DND-41 (cell line): ENCODE measurements at regions not wholly inside any gene's neighbourhood (a gene's known extent, or its start where the extent isn't known, plus 50 kb on each side); places are given as distances from the start of the nearest gene placed in this dataset.

Source experiments
- CTCF ChIP-seq: IDR thresholded peaks from 2 replicates; pipeline ENCODE4 v1.5.1; 2012; ENCODE audit warnings: borderline replicate concordance, low read length, moderate library complexity, mild to moderate bottlenecking; ENCODE audit not compliant: poor library complexity, severe bottlenecking; ENCODE audit errors: extremely low read depth
- EZH2 ChIP-seq: IDR thresholded peaks from 3 replicates; pipeline ENCODE4 v1.6.1; 2012; ENCODE audit warnings: borderline replicate concordance, low read depth, mild to moderate bottlenecking, moderate library complexity, low read length, inconsistent platforms; ENCODE audit not compliant: severe bottlenecking

- TF ChIP-seq CTCF: no peak
- TF ChIP-seq EZH2: no peak
Measured at GRCh38 chr4:123889507-123889906, 492.9 kb downstream of the SPRY1 start.
